ENCODE measurements at regions not wholly inside any gene's neighbourhood (a gene's known extent, or its start where the extent isn't known, plus 50 kb on each side); places are given as distances from the start of the nearest gene placed in this dataset.
"Not testable (repeated sequence)": the region's sequence is repeated elsewhere in the genome, so short reads cannot be mapped to it uniquely, and the experiment has no call there.

GRCh38 chr17:72458301-72458700 lies 337.5 kb downstream of the SOX9 start:
- DNase-seq, result no peak

GRCh38 chr17:72460711-72461110 lies 339.9 kb downstream of the SOX9 start:
- DNase-seq, result no peak

- no peak for DNase-seq
Observed at GRCh38 chr17:72461757-72462156, 340.9 kb downstream of the SOX9 start.

- DNase-seq, result no peak
Observed at GRCh38 chr17:72462407-72462806, 341.6 kb downstream of the SOX9 start.

DNA sequence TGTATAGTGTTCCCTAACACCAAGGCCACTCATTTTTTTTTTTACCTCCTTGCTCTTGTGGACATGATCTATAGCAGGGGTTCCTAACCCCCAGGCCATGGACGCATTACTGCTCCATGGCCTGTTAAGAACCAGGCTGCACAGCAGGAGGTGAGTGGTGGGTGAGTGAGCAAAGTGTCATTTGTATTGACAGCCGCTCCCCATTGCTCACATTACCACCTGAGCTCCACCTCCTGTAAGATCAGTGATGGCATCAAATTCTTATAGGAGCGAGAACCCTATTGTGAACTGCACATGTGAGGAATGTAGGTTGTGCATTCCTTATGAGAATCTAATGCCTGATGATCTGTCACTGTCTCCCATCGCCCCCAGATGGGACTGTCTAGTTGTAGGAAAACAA lies 342.0 kb downstream of the SOX9 start:
- DNase-seq, result no peak

GRCh38 chr17:72463287-72464102 lies 342.7 kb downstream of the SOX9 start:
- no peak for DNase-seq

DNA sequence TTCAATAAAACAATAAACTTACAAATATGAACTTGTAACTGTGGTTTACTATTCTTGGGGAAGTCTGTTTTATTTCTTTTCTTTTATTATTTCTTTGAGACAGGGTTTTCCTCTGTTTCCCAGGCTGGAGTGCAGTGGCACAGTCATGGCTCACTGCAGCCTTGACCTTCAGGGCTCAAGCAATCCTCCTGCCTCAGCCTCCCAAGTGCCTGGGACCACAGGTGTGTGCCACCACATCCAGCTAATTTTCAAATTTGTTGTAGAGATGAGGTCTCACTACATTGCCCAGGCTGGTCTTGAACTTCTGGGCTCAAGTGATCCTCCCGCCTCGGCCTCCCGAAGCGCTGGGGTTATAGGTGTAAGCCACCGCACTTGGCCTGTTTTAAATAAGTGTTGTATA lies 343.4 kb downstream of the SOX9 start:
- DNase-seq, result not testable (repeated sequence)

DNA sequence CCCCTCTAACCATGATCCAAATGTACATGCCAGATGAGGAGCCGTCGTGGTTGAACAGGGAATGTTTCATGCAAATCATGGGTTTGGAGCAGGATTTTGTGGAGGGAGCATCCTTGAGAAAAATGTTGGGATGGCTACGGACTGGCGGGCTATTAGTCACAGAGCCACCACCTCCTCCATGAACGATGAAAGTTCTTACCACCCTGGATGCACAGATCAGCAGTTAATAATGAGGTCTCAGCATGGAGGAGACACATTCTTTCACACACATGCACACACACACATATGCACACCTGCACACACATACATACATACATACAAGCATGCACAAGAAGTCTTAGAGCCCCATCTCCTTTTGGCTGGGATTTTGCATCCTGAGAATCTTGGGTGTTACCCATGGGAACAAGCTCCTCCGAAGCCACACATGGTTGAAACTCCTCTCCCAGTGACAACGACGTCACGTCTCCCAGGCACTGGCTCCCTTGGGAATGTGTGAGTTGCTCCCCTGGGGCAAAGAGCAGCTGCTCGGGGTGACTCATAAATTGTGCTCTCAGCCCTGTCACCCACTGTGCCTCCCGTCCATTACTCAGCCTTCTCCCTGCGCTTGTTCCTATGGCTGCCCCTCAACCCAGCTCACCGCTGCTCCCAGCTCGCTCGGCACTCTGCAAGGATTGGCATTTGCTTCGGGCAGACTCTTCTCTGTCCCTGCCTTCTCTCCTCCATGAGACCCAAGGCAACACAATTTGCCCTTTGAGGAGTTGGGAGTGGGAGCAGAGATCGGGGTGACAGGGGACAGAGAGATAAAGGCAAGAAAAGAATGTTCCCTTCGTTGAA lies 344.6 kb downstream of the SOX9 start:
- DNase-seq, result no peak

DNA sequence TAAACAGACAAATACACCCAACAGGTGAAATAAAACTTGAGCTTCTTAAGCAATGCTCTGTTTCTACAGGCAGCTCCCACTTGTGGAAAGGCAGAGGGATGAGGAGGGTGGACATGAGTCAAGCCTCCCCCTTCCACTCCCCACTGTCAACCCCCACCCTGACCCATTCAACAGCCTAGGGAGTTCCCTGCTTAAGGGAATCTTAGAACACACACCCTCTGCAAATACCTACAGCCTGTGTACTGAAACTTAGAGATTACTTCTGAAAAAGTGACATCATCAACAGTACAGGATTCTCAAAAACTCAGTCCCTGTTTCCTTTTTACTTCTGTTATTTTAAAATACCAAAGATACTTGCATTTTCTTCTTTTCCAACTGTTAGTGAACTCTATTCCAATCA lies 345.4 kb downstream of the SOX9 start:
- DNase-seq, result no peak

- DNase-seq, result no peak
Observed at GRCh38 chr17:72466606-72467005, 345.8 kb downstream of the SOX9 start.

- DNase-seq, result peak; percentile 73
Observed at GRCh38 chr17:72467841-72468653, 347.2 kb downstream of the SOX9 start.

GRCh38 chr17:72468841-72469240 lies 348.0 kb downstream of the SOX9 start:
- DNase-seq, result no peak

- no peak for DNase-seq
Observed at GRCh38 chr17:72470121-72470705, 349.4 kb downstream of the SOX9 start.

- no peak for DNase-seq
Observed at GRCh38 chr17:72470734-72471133, 349.9 kb downstream of the SOX9 start.

GRCh38 chr17:72471296-72471695 lies 350.5 kb downstream of the SOX9 start:
- DNase-seq, result no peak

GRCh38 chr17:72472106-72472505 lies 351.3 kb downstream of the SOX9 start:
- DNase-seq, result no peak

- not testable (repeated sequence) for DNase-seq
Observed at GRCh38 chr17:72472853-72473390, 352.1 kb downstream of the SOX9 start.

GRCh38 chr17:72474243-72474642 lies 353.4 kb downstream of the SOX9 start:
- DNase-seq, result no peak

GRCh38 chr17:72474719-72475477 lies 354.1 kb downstream of the SOX9 start:
- DNase-seq, result no peak

DNA sequence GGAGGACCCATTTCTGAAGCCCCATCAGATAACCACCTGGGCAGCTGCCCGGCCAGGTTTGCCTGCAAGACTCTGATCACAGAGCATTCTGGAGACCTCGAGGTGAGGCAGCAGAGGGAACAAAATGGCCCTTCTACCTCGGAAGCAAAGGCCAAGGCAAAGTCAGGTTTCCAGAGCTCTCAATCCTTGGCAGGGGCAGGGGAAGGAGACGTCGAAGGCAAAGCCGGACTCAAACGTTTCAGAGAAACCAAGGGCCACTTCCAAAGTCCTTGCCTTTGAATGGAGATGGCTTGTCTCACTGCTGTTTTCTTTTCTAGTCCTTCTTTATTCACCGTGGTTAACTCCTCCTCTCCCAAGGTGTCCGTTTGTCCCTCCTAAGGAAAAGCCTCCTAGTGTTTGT lies 355.3 kb downstream of the SOX9 start:
- no peak for DNase-seq

DNA sequence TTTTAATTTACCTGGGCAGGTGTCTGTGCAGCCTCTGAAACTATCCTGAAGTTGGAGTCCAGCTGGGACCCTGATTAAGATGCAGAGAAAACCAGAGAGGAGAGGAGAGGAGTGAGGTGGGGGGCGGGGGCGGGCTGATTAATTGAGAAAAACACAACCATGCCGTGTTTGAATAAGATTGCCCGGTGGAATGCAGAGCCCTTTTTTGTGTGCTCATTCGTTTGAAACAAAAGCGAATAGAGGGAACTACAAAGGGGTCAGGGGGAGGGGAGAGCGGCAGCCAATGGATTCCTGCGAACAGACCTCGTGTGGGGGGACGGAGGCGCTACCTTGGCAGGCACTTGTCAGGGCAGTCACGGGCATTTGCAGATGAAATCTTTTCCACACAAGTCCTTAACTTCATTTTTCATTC lies 355.8 kb downstream of the SOX9 start:
- DNase-seq, result no peak

GRCh38 chr17:72477491-72477890 lies 356.7 kb downstream of the SOX9 start:
- no peak for DNase-seq
